PC-9 (cell line): ENCODE measurements at regions not wholly inside any gene's neighbourhood (a gene's known extent, or its start where the extent isn't known, plus 50 kb on each side); places are given as distances from the start of the nearest gene placed in this dataset.

Experiments
- CTCF ChIP-seq: fragments of 200-600 bp; sonication (generic); conservative IDR thresholded peaks from 2 replicates; pipeline ENCODE4 v1.6.1; 2017; ENCODE audit warnings: mixed run types, antibody characterized with exemption, mild to moderate bottlenecking, moderate library complexity
- EZH2 ChIP-seq: fragments of 200-600 bp; sonication (generic); IDR thresholded peaks from 2 replicates; pipeline ENCODE4 v1.8.0; 2017; ENCODE audit warnings: antibody characterized with exemption, low read depth

GRCh38 chr1:82718719-82719419 is 918.1 kb downstream of the ADGRL2 start:
- TF ChIP-seq EZH2 (no peak), CTCF (no peak)
